Esophagus muscularis mucosa (tissue), 3 donors: ENCODE measurements at regions not wholly inside any gene's neighbourhood (a gene's known extent, or its start where the extent isn't known, plus 50 kb on each side); places are given as distances from the start of the nearest gene placed in this dataset.

Experiments used
- POLR2A ChIP-seq: fragments of 450-650 bp; IDR thresholded peaks from one replicate; pipeline ENCODE4 v1.6.1; 2017; ENCODE audit warnings: antibody characterized with exemption, moderate library complexity, mild to moderate bottlenecking, low read depth
- TF ChIP-seq, protein P1 (sequence below), 3 experiments: fragments of 200-600 bp in 2 of 3; fragments of 450-650 bp in 1 of 3; sonication (generic) in 2 of 3; IDR thresholded peaks; one replicate each; pipeline ENCODE4 v1.5.1; 2017 to 2019; ENCODE audit warnings: antibody characterized with exemption in 3 of 3, mild to moderate bottlenecking in 2 of 3, moderate library complexity in 1 of 3

DNA sequence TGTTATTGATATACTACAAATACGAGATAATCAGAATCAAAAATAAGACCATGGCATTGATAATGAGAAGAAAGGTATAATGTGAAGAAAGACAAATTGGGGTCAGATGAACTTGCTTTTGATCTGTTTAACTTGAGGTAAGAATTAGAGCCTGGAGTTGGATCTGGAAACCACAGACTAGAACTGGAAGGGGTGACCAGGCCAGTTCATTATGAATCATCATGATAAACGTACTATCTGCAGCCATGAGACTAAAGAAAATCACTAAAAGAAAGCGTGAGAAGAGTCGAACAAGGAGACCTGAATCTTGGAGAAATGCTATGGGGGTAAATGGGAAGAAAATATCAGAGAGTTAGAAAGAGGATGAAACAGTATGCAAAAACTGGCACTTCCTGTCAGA lies 967.5 kb downstream of the NR2F1-AS1 start:
- no peak for TF ChIP-seq POLR2A
- TF ChIP-seq, protein P1, sequence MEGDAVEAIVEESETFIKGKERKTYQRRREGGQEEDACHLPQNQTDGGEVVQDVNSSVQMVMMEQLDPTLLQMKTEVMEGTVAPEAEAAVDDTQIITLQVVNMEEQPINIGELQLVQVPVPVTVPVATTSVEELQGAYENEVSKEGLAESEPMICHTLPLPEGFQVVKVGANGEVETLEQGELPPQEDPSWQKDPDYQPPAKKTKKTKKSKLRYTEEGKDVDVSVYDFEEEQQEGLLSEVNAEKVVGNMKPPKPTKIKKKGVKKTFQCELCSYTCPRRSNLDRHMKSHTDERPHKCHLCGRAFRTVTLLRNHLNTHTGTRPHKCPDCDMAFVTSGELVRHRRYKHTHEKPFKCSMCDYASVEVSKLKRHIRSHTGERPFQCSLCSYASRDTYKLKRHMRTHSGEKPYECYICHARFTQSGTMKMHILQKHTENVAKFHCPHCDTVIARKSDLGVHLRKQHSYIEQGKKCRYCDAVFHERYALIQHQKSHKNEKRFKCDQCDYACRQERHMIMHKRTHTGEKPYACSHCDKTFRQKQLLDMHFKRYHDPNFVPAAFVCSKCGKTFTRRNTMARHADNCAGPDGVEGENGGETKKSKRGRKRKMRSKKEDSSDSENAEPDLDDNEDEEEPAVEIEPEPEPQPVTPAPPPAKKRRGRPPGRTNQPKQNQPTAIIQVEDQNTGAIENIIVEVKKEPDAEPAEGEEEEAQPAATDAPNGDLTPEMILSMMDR (IDR thresholded peaks at IDR 0.05) = no peak
